ENCODE measurements at regions not wholly inside any gene's neighbourhood (a gene's known extent, or its start where the extent isn't known, plus 50 kb on each side); places are given as distances from the start of the nearest gene placed in this dataset.
A peak's percentile ranks its signal among the peaks of the same experiment; 100 is the strongest.

DNA sequence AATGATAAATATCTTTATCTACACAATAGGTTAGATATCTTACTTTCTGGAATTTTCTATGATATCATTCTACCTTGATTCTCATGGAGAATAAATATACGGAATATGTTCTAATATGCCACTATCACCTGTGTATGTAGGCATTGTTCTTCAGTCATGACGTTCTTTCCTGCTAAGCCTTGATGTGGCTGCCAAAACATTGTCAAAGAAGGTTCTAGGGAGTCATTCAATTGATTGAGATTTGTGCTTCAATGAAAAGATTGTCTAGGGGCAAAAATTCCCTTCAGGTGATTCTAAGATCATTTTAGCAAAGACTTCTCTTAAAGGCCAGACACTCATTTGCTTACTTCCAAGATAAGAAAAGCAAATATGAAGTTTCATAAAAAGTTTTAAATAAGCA, 118.1 kb downstream of the MAT2B start:
- no peak for DNase-seq

GRCh38 chr5:163623986-163624385, 118.6 kb downstream of the MAT2B start:
- peak; percentile 48 for DNase-seq

DNA sequence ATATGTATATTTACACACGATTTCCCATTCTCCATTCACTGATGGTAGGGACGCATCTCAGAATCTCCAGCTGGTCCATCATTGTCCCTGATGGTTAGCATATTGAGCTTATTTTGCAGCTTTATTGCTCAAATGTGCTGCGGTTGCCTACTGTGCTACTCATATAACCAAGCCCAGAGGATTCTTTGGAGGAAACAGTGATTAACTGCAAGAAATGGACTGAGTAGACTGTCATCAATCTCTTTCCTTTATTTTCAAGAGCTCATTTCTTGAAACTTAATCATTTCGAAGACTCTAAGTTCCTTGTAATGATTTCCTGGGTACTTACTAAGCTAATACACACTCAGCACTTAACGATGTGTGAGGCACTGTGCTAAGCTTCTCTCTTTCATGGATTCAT, 119.0 kb downstream of the MAT2B start:
- no peak for DNase-seq

DNA sequence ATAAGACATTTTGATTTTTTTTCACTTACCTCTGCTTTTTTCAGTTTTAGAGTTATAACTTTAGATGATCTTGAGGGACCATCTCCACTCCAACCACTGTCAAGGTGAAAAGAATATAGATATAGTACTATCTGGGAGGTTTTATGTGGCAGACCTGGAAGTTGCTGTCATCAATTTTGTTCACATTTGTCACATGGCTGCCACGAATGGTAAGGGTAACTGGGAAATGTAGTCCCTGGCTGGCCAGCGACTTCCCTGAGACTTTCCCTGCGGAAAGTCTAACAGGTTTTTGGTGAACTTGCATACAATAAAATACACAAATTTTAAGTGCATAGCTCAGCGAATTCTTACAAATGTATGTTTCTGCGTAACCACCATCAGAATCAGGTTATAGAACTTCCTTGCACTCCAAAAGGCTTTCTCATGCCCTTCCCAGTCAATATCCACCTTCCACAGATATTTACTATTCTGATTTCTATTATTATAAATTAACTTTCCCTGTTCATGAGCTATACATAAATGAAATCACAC, 121.5 kb downstream of the MAT2B start:
- no peak for DNase-seq

DNA sequence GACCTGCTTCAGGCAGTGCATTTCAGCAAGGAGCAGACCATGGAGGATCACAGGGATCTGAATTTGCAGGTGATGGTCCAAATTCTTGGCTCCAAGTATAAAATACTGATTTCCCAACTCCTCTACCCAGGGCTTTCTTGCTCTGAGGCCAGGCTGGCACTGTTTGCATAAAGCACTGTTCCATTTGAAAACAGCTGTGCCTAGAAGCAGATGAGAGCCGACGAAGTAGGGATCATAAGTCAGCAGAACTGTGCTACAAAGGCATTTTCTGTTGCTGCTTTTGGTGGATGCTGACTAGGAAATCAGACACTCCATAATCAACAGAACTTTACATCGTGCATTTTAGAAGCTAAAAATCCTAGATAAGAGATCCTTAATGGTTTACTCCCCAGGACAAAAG, 126.4 kb downstream of the MAT2B start:
- no peak for DNase-seq

- peak; percentile 76 for DNase-seq
Observed at GRCh38 chr5:163633926-163634460, 128.6 kb downstream of the MAT2B start.

- DNase-seq, result no peak
Observed at GRCh38 chr5:163635631-163636030, 130.2 kb downstream of the MAT2B start.

DNA sequence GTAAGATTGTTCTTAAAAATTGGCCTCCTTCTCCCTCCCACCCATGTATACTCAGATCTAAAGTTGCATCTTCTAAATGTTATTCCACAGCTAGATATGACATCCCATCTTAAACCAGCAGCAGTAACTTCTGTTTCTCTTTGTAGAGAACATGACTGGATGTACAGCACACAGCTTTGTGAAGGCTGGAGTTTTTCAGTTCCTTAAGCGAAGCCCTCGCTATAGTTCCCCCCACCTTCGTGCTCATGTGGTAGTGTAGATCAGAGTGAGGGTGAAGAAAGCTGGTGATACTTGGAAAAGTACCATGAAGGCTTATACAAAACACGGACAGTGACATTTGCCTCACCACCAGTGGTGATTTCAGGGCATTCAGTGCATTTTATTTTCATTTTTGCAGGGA, 137.5 kb downstream of the MAT2B start:
- DNase-seq, result no peak

GRCh38 chr5:163645421-163646416, 140.3 kb downstream of the MAT2B start:
- DNase-seq, result no peak

GRCh38 chr5:163649514-163649913, 144.1 kb downstream of the MAT2B start:
- DNase-seq, result no peak

GRCh38 chr5:163653526-163653925, 148.1 kb downstream of the MAT2B start:
- no peak for DNase-seq

GRCh38 chr5:163658702-163659567, 153.5 kb downstream of the MAT2B start:
- DNase-seq, result peak; percentile 50

GRCh38 chr5:163659568-163659902, 154.1 kb downstream of the MAT2B start:
- DNase-seq, result no peak

GRCh38 chr5:163660486-163660885, 155.1 kb downstream of the MAT2B start:
- no peak for DNase-seq

- DNase-seq, result no peak
Observed at GRCh38 chr5:163661360-163661759, 155.9 kb downstream of the MAT2B start.

GRCh38 chr5:163670036-163670435, 164.6 kb downstream of the MAT2B start:
- DNase-seq, result no peak

GRCh38 chr5:163677092-163677491, 171.7 kb downstream of the MAT2B start:
- no peak for DNase-seq

DNA sequence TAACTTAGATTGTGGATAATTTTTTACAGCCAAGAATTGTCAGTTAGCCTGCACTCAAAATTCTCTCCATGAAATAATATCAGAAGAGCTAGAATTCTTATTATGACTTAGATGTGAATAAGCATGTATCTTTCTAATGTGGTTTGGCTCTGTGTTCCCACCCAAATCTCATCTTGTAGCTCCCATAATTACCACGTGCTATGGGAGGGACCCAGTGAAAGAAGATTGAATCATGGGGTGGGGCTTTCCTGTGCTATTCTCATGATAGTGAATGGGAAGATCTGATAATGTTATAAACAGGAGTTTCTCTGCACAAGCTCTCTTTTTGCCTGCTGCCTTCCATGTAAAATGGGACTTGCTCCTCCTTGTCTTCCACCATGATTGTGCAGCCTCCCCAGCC, 176.8 kb downstream of the MAT2B start:
- DNase-seq, result no peak

DNA sequence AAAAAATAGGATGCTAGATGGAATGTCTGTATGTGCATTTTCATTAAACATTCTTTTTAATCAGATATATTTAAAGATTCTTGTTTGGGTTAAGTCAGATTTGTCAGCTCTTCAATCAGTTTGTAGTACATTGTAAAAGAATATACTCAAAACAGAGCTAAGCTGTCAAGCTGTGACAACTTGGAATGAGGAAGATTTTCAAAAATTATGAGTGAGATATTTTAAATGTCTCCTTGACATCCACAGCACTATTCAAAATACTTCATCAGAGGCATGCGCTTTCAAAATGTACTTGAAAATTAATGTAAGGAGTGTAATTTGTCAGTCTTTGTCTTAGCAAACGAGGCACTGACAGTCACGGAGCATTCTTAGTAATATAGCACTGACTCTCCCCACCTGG, 182.0 kb downstream of the MAT2B start:
- no peak for DNase-seq

DNA sequence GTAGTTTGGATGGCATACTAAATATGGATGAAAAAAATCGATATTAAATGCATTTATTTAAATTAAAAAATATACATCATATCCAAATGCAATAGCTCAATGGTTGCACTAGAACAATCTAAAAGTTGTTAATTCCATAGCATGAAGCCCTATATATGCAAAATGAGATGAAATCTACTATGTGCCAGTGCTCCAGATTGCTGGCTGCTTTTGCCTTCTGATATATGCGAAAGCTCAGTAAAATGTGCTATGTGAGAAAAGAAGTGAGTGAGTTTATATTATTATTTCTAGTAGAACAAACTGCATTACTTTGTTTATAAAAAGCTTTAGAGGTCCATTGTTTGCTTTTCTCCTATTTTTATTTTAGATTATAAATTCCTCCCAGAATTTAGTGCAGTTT, 186.7 kb downstream of the MAT2B start:
- DNase-seq, result no peak

DNA sequence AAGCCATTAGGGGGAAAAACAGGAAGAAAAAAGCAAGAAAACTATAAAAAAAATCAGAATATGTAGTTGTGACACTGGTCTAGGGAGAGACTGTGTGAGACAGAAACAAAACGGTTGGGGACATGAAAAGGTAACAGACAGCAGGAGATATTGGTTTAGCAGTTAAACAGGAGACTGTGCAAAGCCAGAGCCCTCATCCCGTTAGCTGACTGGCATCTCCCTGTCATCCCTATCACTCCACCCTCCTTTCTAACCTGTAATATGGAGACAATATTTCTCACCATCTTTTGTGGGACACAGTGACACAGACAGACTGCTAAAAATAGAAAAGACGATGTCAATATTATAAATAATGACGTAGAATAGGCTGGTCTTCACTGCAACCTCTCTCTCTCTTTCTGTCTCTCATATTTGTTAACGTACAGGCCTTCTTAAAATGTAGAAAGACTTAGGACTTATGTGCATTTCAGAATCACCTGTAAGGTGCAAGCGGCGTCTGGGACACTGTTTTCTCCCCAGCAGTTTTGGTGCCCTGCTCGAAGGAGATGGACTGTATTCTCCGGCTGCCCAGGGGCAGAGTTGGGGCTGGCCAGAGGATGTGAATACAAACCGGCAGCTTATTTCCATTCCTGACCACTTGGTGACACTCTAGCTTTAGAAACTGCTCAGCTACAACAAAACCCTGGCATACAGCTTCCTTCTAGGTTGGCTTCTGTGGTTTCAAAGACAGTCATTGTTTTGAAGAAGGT, 190.6 kb downstream of the MAT2B start:
- DNase-seq, result peak; percentile 93

GRCh38 chr5:163696579-163696887, 191.1 kb downstream of the MAT2B start:
- no peak for DNase-seq
